ENCODE measurements at regions not wholly inside any gene's neighbourhood (a gene's known extent, or its start where the extent isn't known, plus 50 kb on each side); places are given as distances from the start of the nearest gene placed in this dataset.

- Histone ChIP-seq H3K36me3 (ENCODE audit: insufficient read depth, low read length) (no peaks in the 10 kb centered on the region), H3K4me1 (ENCODE audit: control insufficient read depth, insufficient read depth, low read length, unreplicated experiment) (peaks cover 14% of the 10 kb centered on the region), H3K27me3 (ENCODE audit: insufficient read depth, low read length) (no peaks in the 10 kb centered on the region), H3K4me3 (ENCODE audit: low read depth, low read length) (peak overlapping the region; percentile 73), H3K79me2 (ENCODE audit: control insufficient read depth, insufficient read depth, low read length, unreplicated experiment) (no peaks in the 10 kb centered on the region), H2AFZ (ENCODE audit: low read length, unreplicated experiment) (peak overlapping the region; percentile 78), H3K27ac (ENCODE audit: low read depth, low read length) (peak overlapping the region; percentile 84)
Measured at GRCh38 chr22:23522623-23523251, 57.4 kb downstream of the IGLL1 start.

GRCh38 chr22:23521441-23522113 is 58.5 kb downstream of the IGLL1 start:
- no peaks in the 10 kb centered on the region for H3K36me3 ChIP-seq (ENCODE audit: insufficient read depth, low read length)
- peak overlapping the region; percentile 14 for H2AFZ ChIP-seq (ENCODE audit: low read length, unreplicated experiment)
- no peaks in the 10 kb centered on the region for H3K27me3 ChIP-seq (ENCODE audit: insufficient read depth, low read length)
- peak overlapping the region; percentile 73 for H3K4me3 ChIP-seq (ENCODE audit: low read depth, low read length)
- H3K79me2 ChIP-seq (ENCODE audit: control insufficient read depth, insufficient read depth, low read length, unreplicated experiment) = no peaks in the 10 kb centered on the region
- peaks cover 14% of the 10 kb centered on the region for H3K4me1 ChIP-seq (ENCODE audit: control insufficient read depth, insufficient read depth, low read length, unreplicated experiment)
- peak overlapping the region; percentile 84 for H3K27ac ChIP-seq (ENCODE audit: low read depth, low read length)

GRCh38 chr22:23520863-23521440 is 59.1 kb downstream of the IGLL1 start:
- Histone ChIP-seq H2AFZ (ENCODE audit: low read length, unreplicated experiment) (peak overlapping the region; percentile 14), H3K4me1 (ENCODE audit: control insufficient read depth, insufficient read depth, low read length, unreplicated experiment) (peaks cover 14% of the 10 kb centered on the region)

GRCh38 chr22:23519442-23520157 is 60.5 kb downstream of the IGLL1 start:
- Histone ChIP-seq H3K36me3 (ENCODE audit: insufficient read depth, low read length) (no peaks in the 10 kb centered on the region), H3K27ac (ENCODE audit: low read depth, low read length) (no peak overlapping the region), H3K4me3 (ENCODE audit: low read depth, low read length) (no peak overlapping the region), H3K4me1 (ENCODE audit: control insufficient read depth, insufficient read depth, low read length, unreplicated experiment) (peaks cover 14% of the 10 kb centered on the region), H3K27me3 (ENCODE audit: insufficient read depth, low read length) (no peaks in the 10 kb centered on the region), H3K79me2 (ENCODE audit: control insufficient read depth, insufficient read depth, low read length, unreplicated experiment) (no peaks in the 10 kb centered on the region), H2AFZ (ENCODE audit: low read length, unreplicated experiment) (no peak overlapping the region)

More at GRCh38 chr22:23520863-23521440, 59.1 kb downstream of the IGLL1 start:
- Histone ChIP-seq H3K4me3 (ENCODE audit: low read depth, low read length) (peak overlapping the region; percentile 73), H3K36me3 (ENCODE audit: insufficient read depth, low read length) (no peaks in the 10 kb centered on the region), H3K27ac (ENCODE audit: low read depth, low read length) (peak overlapping the region; percentile 84), H3K79me2 (ENCODE audit: control insufficient read depth, insufficient read depth, low read length, unreplicated experiment) (no peaks in the 10 kb centered on the region), H3K27me3 (ENCODE audit: insufficient read depth, low read length) (no peaks in the 10 kb centered on the region)

GRCh38 chr22:23518376-23519187 is 61.5 kb downstream of the IGLL1 start:
- Histone ChIP-seq H3K27me3 (ENCODE audit: insufficient read depth, low read length) (no peaks in the 10 kb centered on the region), H3K4me3 (ENCODE audit: low read depth, low read length) (no peak overlapping the region), H3K4me1 (ENCODE audit: control insufficient read depth, insufficient read depth, low read length, unreplicated experiment) (peaks cover 14% of the 10 kb centered on the region), H3K27ac (ENCODE audit: low read depth, low read length) (no peak overlapping the region), H3K79me2 (ENCODE audit: control insufficient read depth, insufficient read depth, low read length, unreplicated experiment) (no peaks in the 10 kb centered on the region), H3K36me3 (ENCODE audit: insufficient read depth, low read length) (no peaks in the 10 kb centered on the region), H2AFZ (ENCODE audit: low read length, unreplicated experiment) (no peak overlapping the region)

- Histone ChIP-seq H3K27me3 (ENCODE audit: insufficient read depth, low read length) (no peaks in the 10 kb centered on the region), H3K36me3 (ENCODE audit: insufficient read depth, low read length) (no peaks in the 10 kb centered on the region), H3K27ac (ENCODE audit: low read depth, low read length) (no peak overlapping the region), H3K4me1 (ENCODE audit: control insufficient read depth, insufficient read depth, low read length, unreplicated experiment) (peaks cover 12% of the 10 kb centered on the region), H3K79me2 (ENCODE audit: control insufficient read depth, insufficient read depth, low read length, unreplicated experiment) (no peaks in the 10 kb centered on the region), H2AFZ (ENCODE audit: low read length, unreplicated experiment) (no peak overlapping the region), H3K4me3 (ENCODE audit: low read depth, low read length) (no peak overlapping the region)
Measured at GRCh38 chr22:23517804-23518375, 62.2 kb downstream of the IGLL1 start.

GRCh38 chr22:23516304-23516703 is 63.8 kb downstream of the IGLL1 start:
- Histone ChIP-seq H2AFZ (ENCODE audit: low read length, unreplicated experiment) (no peak overlapping the region), H3K79me2 (ENCODE audit: control insufficient read depth, insufficient read depth, low read length, unreplicated experiment) (no peaks in the 10 kb centered on the region), H3K4me3 (ENCODE audit: low read depth, low read length) (no peak overlapping the region), H3K36me3 (ENCODE audit: insufficient read depth, low read length) (no peaks in the 10 kb centered on the region), H3K27ac (ENCODE audit: low read depth, low read length) (no peak overlapping the region), H3K27me3 (ENCODE audit: insufficient read depth, low read length) (no peaks in the 10 kb centered on the region), H3K4me1 (ENCODE audit: control insufficient read depth, insufficient read depth, low read length, unreplicated experiment) (peaks cover 8% of the 10 kb centered on the region)

GRCh38 chr22:23514322-23515038 is 65.6 kb downstream of the IGLL1 start:
- Histone ChIP-seq H2AFZ (ENCODE audit: low read length, unreplicated experiment) (no peak overlapping the region), H3K27ac (ENCODE audit: low read depth, low read length) (no peak overlapping the region), H3K79me2 (ENCODE audit: control insufficient read depth, insufficient read depth, low read length, unreplicated experiment) (no peaks in the 10 kb centered on the region), H3K36me3 (ENCODE audit: insufficient read depth, low read length) (no peaks in the 10 kb centered on the region), H3K27me3 (ENCODE audit: insufficient read depth, low read length) (no peaks in the 10 kb centered on the region), H3K4me3 (ENCODE audit: low read depth, low read length) (no peak overlapping the region), H3K4me1 (ENCODE audit: control insufficient read depth, insufficient read depth, low read length, unreplicated experiment) (no peaks in the 10 kb centered on the region)

GRCh38 chr22:23513705-23514104 is 66.4 kb downstream of the IGLL1 start:
- H3K4me3 ChIP-seq (ENCODE audit: low read depth, low read length) = no peak overlapping the region
- H2AFZ ChIP-seq (ENCODE audit: low read length, unreplicated experiment) = no peak overlapping the region
- no peaks in the 10 kb centered on the region for H3K27me3 ChIP-seq (ENCODE audit: insufficient read depth, low read length)
- no peaks in the 10 kb centered on the region for H3K4me1 ChIP-seq (ENCODE audit: control insufficient read depth, insufficient read depth, low read length, unreplicated experiment)
- no peaks in the 10 kb centered on the region for H3K36me3 ChIP-seq (ENCODE audit: insufficient read depth, low read length)
- H3K27ac ChIP-seq (ENCODE audit: low read depth, low read length) = no peak overlapping the region
- H3K79me2 ChIP-seq (ENCODE audit: control insufficient read depth, insufficient read depth, low read length, unreplicated experiment) = no peaks in the 10 kb centered on the region
